ENCODE measurements at regions not wholly inside any gene's neighbourhood (a gene's known extent, or its start where the extent isn't known, plus 50 kb on each side); places are given as distances from the start of the nearest gene placed in this dataset.

DNA sequence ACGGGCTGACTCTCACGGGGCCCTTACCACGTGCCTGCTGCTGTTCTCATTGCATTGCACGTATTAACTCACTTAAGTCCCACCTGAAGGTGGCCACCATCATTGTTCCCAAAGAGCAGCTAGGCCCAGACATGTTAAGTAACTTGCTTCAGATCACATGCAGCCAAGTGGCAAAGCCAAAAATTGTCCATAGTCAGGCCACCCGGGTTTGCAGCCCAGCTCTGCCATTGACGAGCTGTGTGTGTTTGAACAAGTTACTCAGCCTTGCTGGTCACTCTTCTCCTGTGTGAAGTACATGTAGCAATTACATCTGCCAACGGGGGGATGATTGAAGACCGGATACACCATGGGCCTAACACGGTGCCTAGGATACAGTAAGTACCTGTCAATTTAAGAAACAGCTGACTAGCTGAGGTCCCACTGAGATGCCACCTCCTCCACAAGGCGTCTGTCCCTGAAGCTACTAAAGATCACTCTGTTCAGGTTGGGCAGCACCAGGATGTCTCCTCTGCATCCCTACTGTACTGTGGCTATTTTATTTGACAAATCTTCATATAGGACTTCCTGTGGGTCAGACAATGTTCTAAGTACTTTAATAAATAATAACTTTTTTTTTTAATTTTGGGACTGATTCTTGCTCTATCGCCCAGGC is 154.2 kb upstream of the MYCN start:
- TF ChIP-seq, protein P1, sequence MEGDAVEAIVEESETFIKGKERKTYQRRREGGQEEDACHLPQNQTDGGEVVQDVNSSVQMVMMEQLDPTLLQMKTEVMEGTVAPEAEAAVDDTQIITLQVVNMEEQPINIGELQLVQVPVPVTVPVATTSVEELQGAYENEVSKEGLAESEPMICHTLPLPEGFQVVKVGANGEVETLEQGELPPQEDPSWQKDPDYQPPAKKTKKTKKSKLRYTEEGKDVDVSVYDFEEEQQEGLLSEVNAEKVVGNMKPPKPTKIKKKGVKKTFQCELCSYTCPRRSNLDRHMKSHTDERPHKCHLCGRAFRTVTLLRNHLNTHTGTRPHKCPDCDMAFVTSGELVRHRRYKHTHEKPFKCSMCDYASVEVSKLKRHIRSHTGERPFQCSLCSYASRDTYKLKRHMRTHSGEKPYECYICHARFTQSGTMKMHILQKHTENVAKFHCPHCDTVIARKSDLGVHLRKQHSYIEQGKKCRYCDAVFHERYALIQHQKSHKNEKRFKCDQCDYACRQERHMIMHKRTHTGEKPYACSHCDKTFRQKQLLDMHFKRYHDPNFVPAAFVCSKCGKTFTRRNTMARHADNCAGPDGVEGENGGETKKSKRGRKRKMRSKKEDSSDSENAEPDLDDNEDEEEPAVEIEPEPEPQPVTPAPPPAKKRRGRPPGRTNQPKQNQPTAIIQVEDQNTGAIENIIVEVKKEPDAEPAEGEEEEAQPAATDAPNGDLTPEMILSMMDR (IDR thresholded peaks at IDR 0.05; ENCODE audit: insufficient read depth, low read depth, low read length) = no peak
- no peak for TF ChIP-seq EZH2 (IDR thresholded peaks at IDR 0.05; ENCODE audit: insufficient read depth, low read length)

All from astrocyte (in vitro differentiated cells and primary cell).